GM21825 (cell line): ENCODE measurements at regions not wholly inside any gene's neighbourhood (a gene's known extent, or its start where the extent isn't known, plus 50 kb on each side); places are given as distances from the start of the nearest gene placed in this dataset.

Experiments used
- ATAC-seq: cut with Tn5 transposase; IDR thresholded peaks from one replicate; pipeline ENCODE4 v1.9.1; 2021; ENCODE audit warnings: mild to moderate bottlenecking, moderate library complexity; ENCODE audit not compliant: unreplicated experiment

- ATAC-seq: no peak
Measured at GRCh38 chr11:23023319-23023718, 163.0 kb upstream of the CCDC179 start.

- no peak for ATAC-seq
Measured at GRCh38 chr11:23041001-23041503, 180.8 kb upstream of the CCDC179 start.

- ATAC-seq: no peak
Measured at GRCh38 chr11:23058656-23059055, 198.4 kb upstream of the CCDC179 start.

GRCh38 chr11:23063276-23063675 lies 203.0 kb upstream of the CCDC179 start:
- no peak for ATAC-seq

GRCh38 chr11:23078289-23078971 lies 218.2 kb upstream of the CCDC179 start:
- peak; percentile 87 for ATAC-seq

GRCh38 chr11:23079382-23079813 lies 219.1 kb upstream of the CCDC179 start:
- ATAC-seq: peak; percentile 79

- no peak for ATAC-seq
Measured at GRCh38 chr11:23087407-23087806, 227.1 kb upstream of the CCDC179 start.

GRCh38 chr11:23090659-23091058 lies 230.4 kb upstream of the CCDC179 start:
- ATAC-seq: no peak

- no peak for ATAC-seq
Measured at GRCh38 chr11:23095650-23096189, 235.4 kb upstream of the CCDC179 start.

- ATAC-seq: peak; percentile 61
Measured at GRCh38 chr11:23097891-23098290, 237.6 kb upstream of the CCDC179 start.

- no peak for ATAC-seq
Measured at GRCh38 chr11:23099256-23099655, 239.0 kb upstream of the CCDC179 start.

- ATAC-seq: no peak
Measured at GRCh38 chr11:23100726-23101125, 240.5 kb upstream of the CCDC179 start.

GRCh38 chr11:23103416-23103815 lies 243.1 kb upstream of the CCDC179 start:
- no peak for ATAC-seq

GRCh38 chr11:23111527-23111926 lies 251.3 kb upstream of the CCDC179 start:
- ATAC-seq: no peak

- no peak for ATAC-seq
Measured at GRCh38 chr11:23112390-23112789, 252.1 kb upstream of the CCDC179 start.

- ATAC-seq: no peak
Measured at GRCh38 chr11:23112987-23113886, 253.0 kb upstream of the CCDC179 start.

- ATAC-seq: no peak
Measured at GRCh38 chr11:23113887-23114216, 253.6 kb upstream of the CCDC179 start.

- ATAC-seq: no peak
Measured at GRCh38 chr11:23123753-23124152, 263.5 kb upstream of the CCDC179 start.

GRCh38 chr11:23124249-23124648 lies 264.0 kb upstream of the CCDC179 start:
- no peak for ATAC-seq

GRCh38 chr11:23124996-23125395 lies 264.7 kb upstream of the CCDC179 start:
- no peak for ATAC-seq

GRCh38 chr11:23127706-23128105 lies 267.4 kb upstream of the CCDC179 start:
- ATAC-seq: no peak

GRCh38 chr11:23134627-23135026 lies 274.4 kb upstream of the CCDC179 start:
- no peak for ATAC-seq
